Amniotic stem cell (primary cell): ENCODE measurements at regions not wholly inside any gene's neighbourhood (a gene's known extent, or its start where the extent isn't known, plus 50 kb on each side); places are given as distances from the start of the nearest gene placed in this dataset.
"Not testable (repeated sequence)": the region's sequence is repeated elsewhere in the genome, so short reads cannot be mapped to it uniquely, and the experiment has no call there.

Experiments
- DNase-seq: peaks from one replicate; lab custom pipeline; 2025; lab: John Stamatoyannopoulos, UW

DNA sequence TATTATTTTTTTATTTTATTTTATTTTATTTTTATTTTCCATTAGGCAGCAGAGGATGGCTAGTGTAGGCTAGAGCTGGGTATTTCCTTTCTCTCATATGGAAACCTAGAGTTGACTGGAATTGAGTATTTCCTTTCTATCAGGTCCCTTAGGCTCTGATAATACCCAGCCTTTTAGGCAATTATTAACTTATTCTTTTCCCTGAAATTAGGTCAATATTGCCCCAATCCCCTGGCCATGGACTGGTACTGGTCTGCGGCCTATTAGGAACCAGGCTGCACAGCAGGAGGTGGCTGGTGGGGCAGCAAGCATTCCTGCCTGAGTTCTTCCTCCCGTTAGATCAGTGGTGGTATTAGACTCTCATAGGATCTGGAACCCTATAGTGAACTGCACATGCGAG lies 632.2 kb downstream of the TENT5A start:
- no peak for DNase-seq

DNA sequence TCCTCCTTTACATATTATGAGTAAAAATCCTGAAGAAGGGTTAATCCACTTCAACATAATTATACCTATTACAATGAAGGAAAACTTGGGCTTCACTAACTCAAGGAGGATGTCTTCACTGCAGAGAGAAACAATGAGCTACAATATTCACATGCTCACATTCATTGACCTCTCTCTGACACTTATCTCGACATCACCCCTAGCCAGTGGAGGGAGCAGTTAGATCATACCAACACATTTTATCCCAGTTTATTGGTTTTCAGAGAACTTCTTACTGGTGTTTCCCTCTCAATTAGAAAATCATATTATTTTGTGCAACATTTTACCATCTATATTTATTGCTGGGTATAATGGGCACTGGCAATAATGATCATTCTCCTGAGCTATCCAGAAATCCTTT lies 646.5 kb downstream of the TENT5A start:
- no peak for DNase-seq

DNA sequence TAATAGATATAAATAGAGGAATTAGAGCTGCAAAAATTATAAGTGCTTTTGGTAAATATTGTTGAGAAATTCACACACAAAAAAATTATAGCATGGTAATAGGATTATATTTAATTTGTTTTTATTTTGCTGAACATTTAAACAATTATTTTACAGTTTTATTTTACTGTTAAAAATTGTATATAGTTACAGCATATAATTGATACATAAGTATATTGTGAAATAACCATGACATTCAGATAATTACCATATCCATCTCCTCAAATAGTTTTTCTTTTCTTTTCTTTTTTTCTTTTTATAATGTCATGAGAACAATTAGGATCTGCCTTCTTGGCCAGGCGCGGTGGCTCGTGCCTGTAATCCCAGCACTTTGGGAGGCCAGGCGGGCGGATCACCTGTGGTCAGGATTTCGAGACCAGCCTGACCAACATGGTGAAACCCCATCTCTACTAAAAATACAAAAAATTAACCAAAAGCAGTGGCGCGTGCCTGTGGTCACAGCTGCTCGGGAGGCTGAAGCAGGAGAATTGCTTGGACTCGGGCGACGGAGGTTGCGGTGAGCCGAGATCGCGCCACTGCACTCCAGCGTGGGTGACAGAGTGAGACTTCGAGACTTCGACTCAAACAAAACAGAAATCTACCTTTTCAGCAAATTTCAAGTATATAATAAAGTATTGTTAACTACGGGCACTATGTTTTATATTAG lies 654.2 kb downstream of the TENT5A start:
- no peak for DNase-seq

DNA sequence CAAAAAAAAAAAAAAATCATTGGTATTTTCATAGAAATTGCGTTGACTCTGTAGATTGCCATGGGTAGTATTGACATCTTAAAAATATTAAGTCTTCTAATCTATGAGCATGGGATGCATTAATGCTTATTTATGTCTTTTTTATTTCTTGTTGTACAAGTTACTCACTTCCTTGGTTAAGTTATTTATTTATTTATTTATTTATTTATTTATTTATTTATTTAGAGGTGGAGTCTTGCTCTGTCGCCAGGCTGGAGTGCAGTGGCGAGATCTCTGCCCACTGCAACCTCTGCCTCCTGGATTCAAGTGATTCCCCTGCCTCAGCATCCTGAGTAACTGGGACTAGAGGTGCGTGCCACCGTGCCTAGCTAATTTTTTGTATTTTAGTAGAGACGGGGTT lies 656.0 kb downstream of the TENT5A start:
- not testable (repeated sequence) for DNase-seq

DNA sequence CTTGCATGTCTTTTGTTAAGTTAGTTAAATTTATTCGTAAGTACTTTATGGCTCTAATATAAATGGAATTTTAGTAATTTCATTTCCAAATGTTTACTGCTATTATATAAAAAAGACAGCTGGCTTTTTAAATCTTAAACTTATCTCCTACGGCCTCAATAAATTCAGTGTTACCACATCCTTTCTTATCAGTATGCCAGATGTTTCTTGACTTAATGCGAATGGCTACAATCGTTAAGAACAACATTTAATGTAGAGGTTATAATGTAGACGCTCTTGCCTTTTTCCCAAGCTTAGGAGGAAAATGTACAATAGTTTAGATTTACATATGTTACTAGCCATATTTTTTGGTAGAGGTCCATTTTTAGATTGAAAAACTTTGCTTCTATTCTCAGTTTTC lies 659.4 kb downstream of the TENT5A start:
- DNase-seq, result no peak

DNA sequence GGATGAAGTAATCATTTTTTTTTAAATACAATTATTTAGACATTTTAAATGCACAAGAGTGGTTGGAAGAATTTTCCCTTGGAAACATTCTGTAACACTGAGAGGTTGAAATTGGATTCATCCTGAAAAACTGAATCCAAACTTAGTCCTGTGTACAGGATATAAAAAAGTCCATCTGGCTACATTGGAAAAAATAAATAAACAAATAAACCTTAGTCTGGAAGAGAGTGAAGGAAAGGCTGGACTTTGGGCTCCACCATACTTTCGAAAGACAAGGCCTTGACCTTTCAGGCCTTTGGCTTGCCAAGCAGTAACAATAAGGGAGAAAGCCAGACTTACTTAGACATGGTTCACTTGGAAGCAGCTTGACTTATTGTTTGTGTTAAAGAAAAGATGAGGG lies 664.3 kb downstream of the TENT5A start:
- no peak for DNase-seq

DNA sequence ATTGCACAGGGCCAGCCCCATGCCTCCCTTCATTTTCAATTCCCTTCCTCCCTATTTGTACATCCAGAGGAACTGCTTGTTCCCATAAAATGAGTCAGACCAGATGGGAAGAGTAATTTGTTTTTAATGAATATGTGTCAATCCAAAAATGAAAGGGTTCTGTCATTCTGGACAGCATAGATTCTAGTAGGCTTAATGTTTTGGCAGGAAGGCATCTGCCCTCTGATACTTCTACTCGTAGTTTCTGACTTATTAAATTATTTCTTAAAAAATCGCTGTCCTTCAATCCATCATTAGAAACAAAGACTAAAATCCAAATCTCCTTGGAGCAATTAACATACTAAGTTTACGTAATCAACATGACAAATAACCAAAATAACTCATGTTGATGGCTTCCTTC lies 665.5 kb downstream of the TENT5A start:
- DNase-seq, result no peak

DNA sequence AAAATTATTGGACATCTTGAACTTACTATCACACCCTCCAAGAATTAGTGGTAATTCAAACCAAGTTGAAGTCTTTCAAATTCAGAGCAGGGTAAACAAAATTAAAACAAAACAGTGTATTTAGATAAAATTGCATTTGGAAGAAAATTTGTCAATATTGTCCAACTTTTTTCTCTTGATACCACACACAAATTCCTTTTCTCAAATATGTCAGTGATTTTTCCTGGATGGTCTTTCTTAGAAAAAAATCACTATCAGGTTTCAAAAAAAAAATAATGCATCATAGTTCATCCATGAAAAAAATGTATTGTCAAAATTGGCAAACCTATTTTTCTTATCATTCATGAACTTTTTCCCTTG lies 667.1 kb downstream of the TENT5A start:
- no peak for DNase-seq

DNA sequence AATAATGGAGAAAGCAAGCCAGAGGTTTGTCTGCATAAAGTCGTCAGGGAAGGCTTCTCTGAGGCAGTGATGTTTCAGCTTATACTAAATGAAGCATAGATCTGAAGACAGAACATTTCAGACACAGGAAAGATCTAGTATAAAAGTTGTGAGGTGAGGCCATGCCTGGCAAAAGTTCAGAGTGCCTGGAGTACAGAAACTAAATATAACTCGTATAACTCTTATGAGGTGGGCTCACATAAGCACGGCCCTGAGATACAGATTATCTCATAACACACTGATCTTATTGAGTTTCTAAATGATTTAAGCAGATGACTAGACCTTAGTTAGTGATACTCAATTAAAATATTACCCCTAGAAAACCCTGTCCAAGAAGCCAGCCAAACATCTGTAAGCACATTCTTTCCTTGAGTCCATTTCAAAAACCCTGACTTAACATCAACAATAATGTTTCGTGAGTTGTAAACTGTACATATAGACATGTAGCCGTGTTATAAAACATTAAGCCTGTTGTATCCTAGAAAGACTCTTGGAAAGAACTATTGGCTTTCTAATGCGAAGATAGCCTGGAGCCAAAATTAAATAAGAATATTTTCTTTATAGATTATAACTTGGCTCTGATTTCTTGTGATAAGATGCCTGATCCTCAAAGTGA lies 667.6 kb downstream of the TENT5A start:
- no peak for DNase-seq

DNA sequence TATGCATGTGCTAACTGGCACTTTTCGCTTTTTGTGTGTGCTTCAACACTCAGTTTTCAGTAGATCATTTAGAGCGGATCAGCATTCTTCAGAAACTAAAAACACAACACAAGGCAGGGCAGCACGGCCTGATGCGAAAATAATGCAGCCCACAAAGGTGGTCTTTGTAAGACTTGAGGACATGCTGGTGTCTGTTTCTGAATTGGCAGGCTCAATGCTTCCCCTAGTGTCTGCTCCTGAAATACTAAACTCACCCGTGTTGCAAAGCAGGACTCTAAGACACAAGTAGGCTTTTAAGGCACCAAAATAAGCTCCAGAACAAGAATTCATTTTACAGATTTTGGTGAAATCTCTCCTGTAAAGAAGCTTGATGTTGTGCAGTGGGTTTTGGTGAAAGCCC lies 676.5 kb downstream of the TENT5A start:
- DNase-seq, result no peak

DNA sequence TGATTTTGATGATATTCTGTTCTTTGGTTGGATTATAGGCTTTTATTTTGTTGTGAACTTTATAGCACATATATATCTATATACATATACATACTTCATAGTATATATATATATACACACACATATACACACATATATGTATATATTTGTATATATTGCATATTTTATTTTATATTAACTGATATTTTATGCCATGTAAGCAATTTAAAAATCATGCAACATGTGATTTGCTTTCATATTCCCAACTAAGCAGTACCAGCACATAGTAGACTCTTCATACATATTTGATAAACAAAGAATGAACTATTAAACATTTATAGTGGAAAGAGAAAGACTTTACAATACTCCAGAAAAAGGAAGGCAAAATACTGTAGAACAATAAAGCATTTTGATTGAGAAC lies 679.2 kb downstream of the TENT5A start:
- no peak for DNase-seq

DNA sequence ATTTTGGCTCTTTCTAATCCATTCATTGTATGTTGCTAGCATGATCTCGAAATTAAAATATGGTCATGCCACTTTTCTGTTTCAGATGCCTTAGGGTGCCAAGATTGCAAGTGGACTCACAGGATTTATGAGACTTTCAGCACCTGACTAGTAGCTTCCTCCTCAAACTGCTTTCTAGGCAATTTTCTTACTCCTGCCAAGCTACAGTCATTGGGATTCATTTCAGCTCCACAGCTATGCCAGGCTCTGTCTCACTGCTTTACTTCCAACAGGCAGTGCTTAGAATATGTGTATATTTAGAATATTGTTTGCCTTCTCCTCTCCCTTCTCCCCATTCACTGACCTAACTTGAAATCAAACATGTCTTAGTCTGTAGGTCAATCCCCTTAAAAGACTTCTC lies 681.4 kb downstream of the TENT5A start:
- no peak for DNase-seq

DNA sequence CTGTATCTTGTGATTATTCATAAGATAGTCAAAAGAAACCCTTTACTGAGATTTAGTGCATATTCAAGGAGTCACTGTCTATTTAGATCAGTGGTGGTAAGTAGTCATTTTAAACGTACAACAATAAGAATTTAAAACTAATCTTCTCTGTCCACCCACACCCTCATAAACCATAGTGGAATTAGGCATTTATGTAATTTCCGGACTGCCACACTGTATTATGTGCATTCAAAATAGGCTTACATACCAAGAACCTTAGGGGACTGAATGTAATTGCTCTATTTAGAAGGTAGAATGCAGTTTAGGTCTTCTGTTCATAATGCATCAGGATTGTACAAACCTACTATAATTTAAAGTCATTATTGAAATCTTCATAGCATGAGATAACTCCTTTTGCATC lies 685.4 kb downstream of the TENT5A start:
- DNase-seq, result peak; percentile 19

DNA sequence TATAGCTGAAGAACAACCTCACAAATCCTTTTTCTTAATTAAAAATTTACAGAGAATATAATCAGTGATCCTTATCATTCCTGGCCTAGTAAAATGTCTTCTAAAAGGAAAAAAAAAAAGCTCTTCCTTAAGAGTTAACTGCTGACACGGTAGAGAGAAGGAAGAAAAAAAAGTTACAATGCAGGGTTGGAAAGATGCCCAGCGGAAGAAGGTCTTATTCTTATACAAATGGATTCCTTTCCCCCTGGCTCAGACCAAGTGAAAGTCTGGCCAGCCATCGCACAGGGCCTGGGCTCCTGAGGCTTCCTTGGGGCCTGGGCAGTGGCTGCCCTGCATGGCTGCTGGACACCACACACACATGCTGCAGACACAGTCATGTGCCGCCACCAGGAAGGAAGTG lies 688.6 kb downstream of the TENT5A start:
- no peak for DNase-seq

DNA sequence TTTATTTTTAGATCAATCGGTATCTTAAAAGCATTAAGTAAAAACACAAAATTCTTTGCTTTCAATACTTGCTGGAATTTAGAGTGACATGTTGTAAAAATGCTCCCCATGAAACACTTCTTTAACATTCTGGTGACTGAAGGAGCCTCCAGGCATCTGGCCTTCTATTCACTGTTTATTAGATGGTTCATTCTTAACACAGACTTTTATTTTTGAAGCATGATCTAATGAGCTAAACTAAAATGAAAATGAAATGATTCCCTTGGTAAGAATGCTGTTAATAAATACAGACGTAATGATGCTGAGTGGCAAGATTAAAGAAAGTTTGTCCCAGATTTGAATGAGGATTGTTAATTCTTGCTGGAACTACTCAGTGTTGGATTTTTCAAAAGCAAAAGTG lies 698.4 kb downstream of the TENT5A start:
- DNase-seq, result no peak

DNA sequence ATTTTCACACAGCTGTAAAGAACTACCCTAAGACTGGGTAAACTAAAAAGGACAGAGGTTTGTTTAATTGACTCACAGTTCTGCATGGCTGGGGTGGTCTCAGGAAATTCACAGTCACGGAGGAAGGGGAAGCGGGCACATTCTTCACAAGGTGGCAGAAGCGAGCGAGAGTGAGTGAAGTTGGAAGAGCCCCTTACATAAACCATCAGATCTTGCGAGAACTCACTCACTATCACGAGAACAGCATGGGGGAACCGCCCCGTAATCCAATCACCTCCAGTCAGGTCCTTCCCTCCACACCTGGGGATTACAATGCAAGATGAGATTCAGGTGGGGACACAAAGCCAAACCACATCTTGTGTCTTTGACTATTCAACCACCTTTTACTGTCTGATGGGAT lies 700.5 kb downstream of the TENT5A start:
- DNase-seq, result no peak

DNA sequence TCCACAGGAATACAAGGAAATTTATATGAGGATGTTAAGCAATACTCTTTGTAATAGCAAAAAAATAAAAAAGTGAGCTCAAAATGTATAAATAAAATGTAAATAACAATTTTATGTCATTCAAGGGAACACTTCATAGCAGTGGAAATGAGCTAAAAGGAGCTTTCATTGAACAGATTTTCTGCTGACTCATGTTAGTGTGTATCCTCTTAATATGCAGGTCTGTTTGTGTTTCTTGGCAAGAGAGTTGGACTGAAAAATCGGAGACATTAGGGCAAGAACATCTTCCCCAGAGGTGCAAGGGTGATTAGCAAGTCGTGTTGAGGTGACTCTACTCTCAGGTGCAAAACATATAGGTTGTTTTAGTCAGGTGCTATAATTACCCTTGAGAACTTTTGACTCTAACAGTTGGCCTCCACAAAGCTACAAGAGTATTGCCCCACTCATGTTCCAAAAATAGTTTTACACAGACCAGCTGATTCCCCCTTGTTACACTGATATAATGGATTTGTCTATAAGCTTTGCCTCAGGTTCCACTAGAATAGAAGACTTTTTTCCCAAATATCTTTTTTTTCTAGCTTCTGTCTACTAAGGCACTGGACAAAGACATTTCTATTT lies 702.9 kb downstream of the TENT5A start:
- DNase-seq, result no peak

DNA sequence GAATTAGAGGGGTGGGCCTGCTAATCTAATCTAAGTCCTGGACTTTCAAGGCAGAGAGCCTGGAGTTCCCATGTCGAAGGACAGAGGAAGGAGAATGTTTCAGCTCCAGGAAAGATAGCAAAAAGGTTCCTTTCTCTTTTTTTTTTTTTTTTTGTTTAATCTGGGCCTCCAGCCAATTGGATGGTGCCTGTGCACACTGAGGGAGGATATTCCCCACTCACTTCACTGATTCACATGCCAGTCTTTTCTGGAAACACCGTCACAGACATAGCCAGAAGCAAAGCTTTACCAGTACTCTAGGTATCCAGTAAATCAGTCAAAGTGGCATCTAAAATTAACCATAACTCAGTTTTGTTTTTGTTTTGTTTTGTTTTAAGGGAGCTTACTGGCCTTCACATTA lies 721.1 kb downstream of the TENT5A start:
- DNase-seq, result no peak

DNA sequence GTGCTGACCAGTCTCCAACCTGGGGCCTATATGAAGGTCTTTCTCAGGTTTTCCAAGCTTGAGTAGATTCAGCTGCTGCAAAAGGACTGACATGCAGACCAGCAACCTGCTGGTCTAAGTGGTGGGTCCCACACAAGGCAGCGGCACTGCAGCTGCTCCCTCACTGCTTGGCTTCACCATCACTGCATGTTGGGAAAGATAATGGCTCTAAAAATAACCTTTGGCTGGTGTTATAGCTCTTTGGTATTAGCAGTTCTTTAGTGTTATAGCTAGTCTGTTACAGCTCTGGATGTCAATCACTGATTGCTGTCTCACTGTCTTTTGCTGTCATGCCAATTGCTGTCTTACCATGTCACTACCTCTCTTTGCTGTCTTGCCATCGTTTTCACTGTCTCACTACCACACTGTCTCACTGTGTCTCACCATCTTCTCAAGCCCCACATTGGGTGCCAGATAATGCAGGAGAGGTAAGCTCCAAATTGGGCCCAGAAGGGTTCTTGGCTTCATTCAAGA lies 726.4 kb downstream of the TENT5A start:
- no peak for DNase-seq

DNA sequence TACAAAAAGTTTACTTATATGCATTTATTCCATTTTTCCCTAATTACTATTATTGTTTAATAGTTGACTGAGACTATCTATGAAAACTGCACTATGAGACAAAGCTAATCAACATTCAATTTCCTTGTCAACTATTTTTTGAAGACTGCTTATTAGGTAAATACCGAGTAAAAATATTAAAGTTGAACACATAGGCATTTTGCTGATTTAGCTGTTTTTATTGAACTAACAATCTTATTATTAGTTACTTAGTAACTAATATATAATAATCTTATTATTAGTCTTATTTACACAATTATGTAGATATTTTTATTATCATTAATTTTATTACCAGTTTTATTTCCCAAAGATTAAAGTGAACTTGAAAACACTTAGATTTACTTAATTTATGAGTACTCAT lies 728.8 kb downstream of the TENT5A start:
- DNase-seq, result no peak

DNA sequence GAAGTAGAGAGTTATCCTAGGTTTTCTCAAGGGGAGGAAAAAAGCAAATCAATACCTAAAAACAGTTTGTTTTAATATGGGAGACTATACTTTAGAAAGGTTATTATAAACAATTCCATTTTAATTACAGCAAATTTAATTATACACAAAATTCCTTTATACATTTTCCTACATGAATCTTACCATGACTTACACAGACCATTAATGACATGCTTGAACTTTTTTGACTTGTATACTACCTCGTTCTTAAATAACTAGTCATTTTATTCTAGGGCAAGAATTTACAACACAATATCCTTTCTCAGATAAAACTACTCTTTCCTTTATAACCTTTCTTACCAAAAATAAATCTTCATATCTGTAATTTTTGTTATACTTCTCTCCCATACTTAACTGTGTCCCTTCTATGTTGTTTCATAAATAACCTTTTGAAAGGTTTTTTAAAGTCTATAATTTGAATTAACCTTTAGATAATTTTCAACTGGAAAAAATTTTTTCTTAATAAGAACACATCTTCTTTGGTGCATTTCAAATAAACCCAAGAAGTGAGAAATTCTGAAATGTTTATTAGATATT lies 729.4 kb downstream of the TENT5A start:
- no peak for DNase-seq

DNA sequence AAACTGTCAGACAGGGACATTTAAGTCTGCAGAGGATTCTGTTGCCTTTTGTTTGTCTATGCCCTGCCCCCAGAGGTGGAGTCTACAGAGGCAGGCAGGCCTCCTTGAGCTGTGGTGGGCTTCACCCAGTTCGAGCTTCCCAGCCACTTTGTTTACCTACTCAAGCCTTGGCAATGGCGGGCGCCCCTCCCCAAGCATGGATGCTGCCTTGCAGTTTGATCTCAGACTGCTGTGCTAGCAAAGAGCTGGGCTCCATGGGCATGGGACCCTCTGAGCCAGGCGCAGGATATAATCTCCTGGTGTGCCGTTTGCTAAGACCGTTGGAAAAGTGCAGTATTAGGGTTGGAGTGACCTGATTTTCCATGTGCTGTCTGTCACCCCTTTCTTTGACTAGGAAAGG lies 734.9 kb downstream of the TENT5A start:
- DNase-seq, result not testable (repeated sequence)

DNA sequence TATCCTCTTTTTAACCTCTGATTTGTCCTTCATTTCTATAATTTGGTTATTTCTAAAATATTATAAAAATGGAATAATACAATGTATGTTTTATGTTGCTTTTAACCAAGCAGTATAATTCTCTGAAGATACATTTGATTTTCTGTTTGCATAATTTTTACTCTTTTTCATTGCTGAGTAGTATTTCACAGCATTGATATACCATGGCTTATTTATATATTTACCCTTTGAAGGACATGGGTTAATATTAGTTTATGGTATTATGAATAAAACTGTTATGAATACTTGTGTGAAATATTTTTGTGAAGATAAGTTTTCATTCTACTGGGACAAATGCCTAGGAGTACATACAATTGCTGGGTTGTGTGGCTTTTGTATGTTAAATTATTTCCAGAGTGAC lies 748.6 kb downstream of the TENT5A start:
- no peak for DNase-seq
